OCI-LY7 (cell line): ENCODE measurements at regions not wholly inside any gene's neighbourhood (a gene's known extent, or its start where the extent isn't known, plus 50 kb on each side); places are given as distances from the start of the nearest gene placed in this dataset.

Experiments
- BruUV-seq: library from RNA; stranded (reverse); fragments of 400-500 nt; replicated peaks from 2 replicates; lab custom pipeline; 2021; lab: Mats Ljungman, UMichigan
- CTCF ChIA-PET: fragments of 300-600 bp; sonication (Branson Sonifier 250); formaldehyde crosslinking; loops from one replicate; lab custom pipeline; 2022; ENCODE audit warnings: antibody characterized with exemption; ENCODE audit not compliant: unreplicated experiment; lab: Charles Lee
- POLR2A ChIA-PET: fragments of 300-600 bp; sonication (Branson Sonifier 250); formaldehyde crosslinking; loops from one replicate; lab custom pipeline; 2022; ENCODE audit warnings: antibody characterized with exemption; lab: Charles Lee
- DNase-seq: peaks from one replicate; pipeline ENCODE4 v3.0.0-alpha.2; 2015; ENCODE audit warnings: low spot score
- H2AFZ ChIP-seq: fragments of 200-600 bp; sonication (generic), shearing (Covaris generic); 2 replicates; pipeline ENCODE4 v1.6.1; 2014; ENCODE audit warnings: mild to moderate bottlenecking, antibody characterized with exemption, low read length, moderate library complexity
- H3K27ac ChIP-seq: fragments of 200-600 bp; sonication (generic); 2 replicates; pipeline ENCODE4 v1.5.1; 2014; ENCODE audit warnings: mixed run types, low read depth, mild to moderate bottlenecking, moderate library complexity, low read length, inconsistent platforms; ENCODE audit not compliant: poor library complexity, severe bottlenecking
- H3K36me3 ChIP-seq: fragments of 200-600 bp; sonication (generic); 2 replicates; pipeline ENCODE4 v1.6.1; 2014; ENCODE audit warnings: mild to moderate bottlenecking, antibody characterized with exemption, low read length, moderate library complexity, mixed read lengths; ENCODE audit not compliant: insufficient read depth
- H3K4me1 ChIP-seq: fragments of 200-600 bp; sonication (generic); 2 replicates; pipeline ENCODE4 v1.5.1; 2014; ENCODE audit warnings: mild to moderate bottlenecking, low read length; ENCODE audit not compliant: insufficient read depth, poor library complexity, severe bottlenecking
- H3K4me2 ChIP-seq: fragments of 200-600 bp; sonication (generic); 2 replicates; pipeline ENCODE4 v1.6.1; 2014; ENCODE audit warnings: mild to moderate bottlenecking, low read length
- H3K4me3 ChIP-seq: fragments of 200-600 bp; sonication (generic); 2 replicates; pipeline ENCODE4 v1.5.1; 2014; ENCODE audit warnings: mild to moderate bottlenecking, low read depth, low read length; ENCODE audit not compliant: poor library complexity, severe bottlenecking
- H3K79me2 ChIP-seq: fragments of 200-600 bp; sonication (generic); 2 replicates; pipeline ENCODE4 v1.6.1; 2016; ENCODE audit warnings: low read depth, mild to moderate bottlenecking, low read length, moderate library complexity, mixed read lengths; ENCODE audit not compliant: insufficient read depth
- H3K9me2 ChIP-seq: fragments of 200-600 bp; sonication (generic); 2 replicates; pipeline ENCODE4 v1.6.1; 2016; ENCODE audit warnings: mild to moderate bottlenecking, low read length, mixed read lengths; ENCODE audit not compliant: insufficient read depth
- H3K9me3 ChIP-seq: fragments of 200-600 bp; sonication (generic); 2 replicates; pipeline ENCODE4 v1.6.1; 2014; ENCODE audit warnings: mild to moderate bottlenecking, mixed run types, low read length, mixed read lengths
- H4K20me1 ChIP-seq: fragments of 200-600 bp; sonication (generic); 2 replicates; pipeline ENCODE4 v1.6.1; 2014; ENCODE audit warnings: mild to moderate bottlenecking, antibody characterized with exemption, low read length, moderate library complexity, mixed read lengths; ENCODE audit not compliant: insufficient read depth
- EZH2phosphoT487 ChIP-seq: fragments of 200-600 bp; sonication (generic); IDR thresholded peaks from 2 replicates; pipeline ENCODE4 v1.6.1; 2018; ENCODE audit warnings: low read depth, borderline replicate concordance, mild to moderate bottlenecking, mixed run types, antibody characterized with exemption, low read length, moderate library complexity, mixed read lengths
- intact Hi-C: fragments of 100-400 bp; cut with micrococcal nuclease; formaldehyde crosslinking; loops from one replicate; pipeline ENCODE4 v1.10.0; 2022; ENCODE audit not compliant: unreplicated experiment
- TF ChIP-seq, protein P1 (sequence below): fragments of 200-600 bp; sonication (generic); conservative IDR thresholded peaks from 2 replicates; pipeline ENCODE4 v1.5.1; 2014; ENCODE audit warnings: mild to moderate bottlenecking, antibody characterized with exemption, low read length, moderate library complexity, mixed read lengths

- intact Hi-C loops, result no loop called here
- H3K4me1 ChIP-seq, result no peaks in the 10 kb centered on the region
- ChIA-PET POLR2A (no interaction called here), CTCF (no interaction called here)
- H2AFZ ChIP-seq, result no peak overlapping the region
- no peaks in the 10 kb centered on the region for H4K20me1 ChIP-seq
- no peaks in the 10 kb centered on the region for H3K9me2 ChIP-seq
- no peaks in the 10 kb centered on the region for H3K36me3 ChIP-seq
- no TSS peak for BruUV-seq
- H3K79me2 ChIP-seq, result no peaks in the 10 kb centered on the region
- H3K4me2 ChIP-seq, result no peak overlapping the region
- H3K4me3 ChIP-seq, result no peak overlapping the region
- H3K27ac ChIP-seq, result no peak overlapping the region
- TF ChIP-seq, protein P1, sequence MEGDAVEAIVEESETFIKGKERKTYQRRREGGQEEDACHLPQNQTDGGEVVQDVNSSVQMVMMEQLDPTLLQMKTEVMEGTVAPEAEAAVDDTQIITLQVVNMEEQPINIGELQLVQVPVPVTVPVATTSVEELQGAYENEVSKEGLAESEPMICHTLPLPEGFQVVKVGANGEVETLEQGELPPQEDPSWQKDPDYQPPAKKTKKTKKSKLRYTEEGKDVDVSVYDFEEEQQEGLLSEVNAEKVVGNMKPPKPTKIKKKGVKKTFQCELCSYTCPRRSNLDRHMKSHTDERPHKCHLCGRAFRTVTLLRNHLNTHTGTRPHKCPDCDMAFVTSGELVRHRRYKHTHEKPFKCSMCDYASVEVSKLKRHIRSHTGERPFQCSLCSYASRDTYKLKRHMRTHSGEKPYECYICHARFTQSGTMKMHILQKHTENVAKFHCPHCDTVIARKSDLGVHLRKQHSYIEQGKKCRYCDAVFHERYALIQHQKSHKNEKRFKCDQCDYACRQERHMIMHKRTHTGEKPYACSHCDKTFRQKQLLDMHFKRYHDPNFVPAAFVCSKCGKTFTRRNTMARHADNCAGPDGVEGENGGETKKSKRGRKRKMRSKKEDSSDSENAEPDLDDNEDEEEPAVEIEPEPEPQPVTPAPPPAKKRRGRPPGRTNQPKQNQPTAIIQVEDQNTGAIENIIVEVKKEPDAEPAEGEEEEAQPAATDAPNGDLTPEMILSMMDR, result no peak
- no peak for TF ChIP-seq EZH2phosphoT487
- DNase-seq, result no peak
- H3K9me3 ChIP-seq, result no peaks in the 10 kb centered on the region
Observed at GRCh38 chr16:54503856-54504219, 217.3 kb upstream of the IRX3 start.

DNA sequence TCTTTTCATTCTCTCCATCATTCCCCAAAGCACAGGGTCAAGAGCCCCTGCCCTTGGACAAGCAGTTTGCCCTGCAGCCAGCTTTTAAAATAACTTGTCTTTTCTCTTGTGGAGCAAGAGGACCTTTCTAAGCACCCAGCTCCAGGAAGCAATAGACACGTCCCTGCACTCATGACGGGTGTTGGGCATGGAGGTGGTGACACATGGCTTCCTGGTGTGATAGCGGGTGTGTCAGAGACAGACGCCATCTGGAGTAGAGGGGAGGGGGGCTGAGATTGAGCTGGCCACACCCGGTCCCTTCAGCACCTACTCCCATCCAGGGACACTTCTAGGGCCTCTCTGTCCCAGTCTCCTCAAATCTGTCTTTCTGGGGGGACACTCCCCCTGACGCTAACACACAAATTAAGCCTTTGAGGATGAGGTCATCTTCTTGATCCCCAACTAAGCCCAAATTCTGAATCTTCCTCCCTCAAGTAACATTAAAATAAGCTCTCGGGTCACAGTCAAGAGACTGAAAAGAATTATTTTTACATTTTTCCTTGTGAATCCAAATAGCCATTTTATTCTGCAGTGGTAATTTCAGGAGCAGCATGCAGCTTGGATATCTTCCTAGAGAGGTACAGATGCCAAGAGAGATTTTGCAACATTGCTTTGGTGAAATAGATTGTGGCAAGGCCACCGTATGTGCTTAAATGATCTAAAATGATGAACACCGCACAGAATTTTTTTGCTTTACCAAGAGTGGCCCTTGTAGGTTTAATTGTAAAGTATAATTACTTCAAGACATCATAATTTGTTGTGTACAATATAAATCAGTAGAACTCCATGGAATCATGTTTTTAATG is 216.6 kb upstream of the IRX3 start:
- no peak for TF ChIP-seq EZH2phosphoT487
- TF ChIP-seq, protein P1, result no peak
- no TSS peak for BruUV-seq
- POLR2A ChIA-PET, result no interaction called here
- no peaks in the 10 kb centered on the region for H3K36me3 ChIP-seq
- no peak for DNase-seq
- H3K4me2 ChIP-seq, result no peak overlapping the region
- CTCF ChIA-PET, result no interaction called here
- no peaks in the 10 kb centered on the region for H4K20me1 ChIP-seq
- H3K4me3 ChIP-seq, result no peak overlapping the region
- H3K9me2 ChIP-seq, result no peaks in the 10 kb centered on the region
- H3K9me3 ChIP-seq, result no peaks in the 10 kb centered on the region
- H2AFZ ChIP-seq, result no peak overlapping the region
- no peak overlapping the region for H3K27ac ChIP-seq
- no peaks in the 10 kb centered on the region for H3K4me1 ChIP-seq
- intact Hi-C loops, result no loop called here
- no peaks in the 10 kb centered on the region for H3K79me2 ChIP-seq

DNA sequence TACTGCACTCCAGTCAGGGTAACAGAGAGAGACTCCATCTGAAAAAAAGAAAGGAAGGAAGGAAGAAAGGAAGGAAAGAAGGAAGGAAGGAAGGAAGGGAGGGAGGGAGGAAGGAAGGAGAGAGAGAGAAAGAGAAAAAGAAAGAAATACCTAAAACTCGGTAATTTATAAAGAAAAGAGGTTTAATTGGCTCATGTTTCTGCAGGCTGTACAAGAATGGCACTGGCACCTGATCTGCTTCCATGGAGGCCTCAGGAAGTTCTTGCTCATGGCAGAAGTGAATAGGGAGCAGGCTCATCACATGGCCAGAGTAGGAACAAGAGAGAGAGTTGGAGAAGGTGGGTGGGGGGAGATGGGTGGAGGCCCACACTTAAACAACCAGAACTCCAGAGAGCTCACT is 215.2 kb upstream of the IRX3 start:
- ChIA-PET CTCF (no interaction called here), POLR2A (no interaction called here)
- H2AFZ ChIP-seq, result no peak overlapping the region
- H3K79me2 ChIP-seq, result no peaks in the 10 kb centered on the region
- intact Hi-C loops, result no loop called here
- no peak overlapping the region for H3K4me3 ChIP-seq
- H3K9me2 ChIP-seq, result no peaks in the 10 kb centered on the region
- no peaks in the 10 kb centered on the region for H3K4me1 ChIP-seq
- no peak overlapping the region for H3K27ac ChIP-seq
- no peak overlapping the region for H3K4me2 ChIP-seq
- H4K20me1 ChIP-seq, result no peaks in the 10 kb centered on the region
- TF ChIP-seq, protein P1, result no peak
- no peak for TF ChIP-seq EZH2phosphoT487
- no peaks in the 10 kb centered on the region for H3K36me3 ChIP-seq
- no peaks in the 10 kb centered on the region for H3K9me3 ChIP-seq
- DNase-seq, result no peak
- no TSS peak for BruUV-seq
